ENCODE measurements at regions not wholly inside any gene's neighbourhood (a gene's known extent, or its start where the extent isn't known, plus 50 kb on each side); places are given as distances from the start of the nearest gene placed in this dataset.

DNA sequence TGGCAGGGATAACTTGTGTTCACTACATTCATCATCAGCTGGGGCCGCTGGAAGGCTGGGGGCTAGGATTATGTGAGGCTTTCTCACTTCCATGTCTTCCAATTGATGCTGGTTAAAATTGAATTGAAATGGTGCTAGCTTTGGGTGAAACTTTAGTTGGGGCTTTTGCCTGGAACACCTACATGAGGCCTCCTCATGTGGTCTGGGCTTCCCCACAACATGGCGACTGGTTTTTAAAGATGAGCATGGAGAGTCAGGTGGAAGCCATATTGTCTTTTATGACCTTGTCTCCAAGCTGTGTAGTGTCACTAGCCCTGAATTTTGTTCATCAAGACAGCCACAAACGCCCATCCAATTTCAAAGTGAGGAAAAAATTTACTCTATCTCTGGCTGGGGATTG lies 1033.9 kb downstream of the TYW1 start:
- no peak for DNase-seq
- no peaks in the 10 kb centered on the region for H3K27me3 ChIP-seq (ENCODE audit: control insufficient read depth, insufficient read depth, low read length)
- no peak overlapping the region for H3K4me3 ChIP-seq (ENCODE audit: insufficient read depth, low read depth, low read length)
- CTCF ChIA-PET: no interaction called here
- H3K4me2 ChIP-seq (ENCODE audit: low read depth, low read length): no peak overlapping the region
- H4K8ac ChIP-seq (ENCODE audit: low read depth in 2 of 2, low read length in 2 of 2): no peak overlapping the region
- no peaks in the 10 kb centered on the region for H4K20me1 ChIP-seq (ENCODE audit: insufficient read depth, low read length)
- no peaks in the 10 kb centered on the region for H3K79me1 ChIP-seq (ENCODE audit: low read depth in 1 of 2, low read length in 2 of 2)
- no peak overlapping the region for H3K18ac ChIP-seq (ENCODE audit: low read depth, low read length)
- H2AK9ac ChIP-seq (replicated peaks; ENCODE audit: low read depth, low read length, poor library complexity): no peak overlapping the region
- POLR2A ChIA-PET (ENCODE audit: unreplicated experiment): no interaction called here
- H3K14ac ChIP-seq (replicated peaks; ENCODE audit: low read depth, low read length): no peak overlapping the region
- H4K91ac ChIP-seq (ENCODE audit: insufficient read depth, low read depth, low read length): no peak overlapping the region
- H3K4me1 ChIP-seq (ENCODE audit: control insufficient read depth, insufficient read depth, low read length): no peaks in the 10 kb centered on the region
- H3K36me3 ChIP-seq (ENCODE audit: control insufficient read depth, insufficient read depth, low read length): no peaks in the 10 kb centered on the region
- intact Hi-C loops (cut with micrococcal nuclease) (no loop called here), in situ Hi-C loops (cut with MboI; ENCODE audit: low sequenced_read_pairs) (no loop called here), dilution Hi-C loops (cut with HindIII; ENCODE audit: low sequenced_read_pairs, unreplicated experiment) (no loop called here)
- no peak overlapping the region for H3K27ac ChIP-seq (ENCODE audit: insufficient read depth, low read length)
- no peak overlapping the region for H2AFZ ChIP-seq (replicated peaks; ENCODE audit: low read length, poor library complexity)
- no peak overlapping the region for H4K5ac ChIP-seq (ENCODE audit: low read depth, low read length)
- no peak overlapping the region for H3K56ac ChIP-seq (ENCODE audit: extremely low read depth, insufficient read depth, low read length)
- H2BK20ac ChIP-seq (ENCODE audit: low read depth, low read length): no peak overlapping the region
- TF ChIP-seq MAFK (IDR thresholded peaks at IDR 0.05; ENCODE audit: low read depth, low read length) (no peak), RFX5 (IDR thresholded peaks at IDR 0.05; ENCODE audit: low read depth, low read length) (no peak), POLR2A (IDR thresholded peaks at IDR 0.05; ENCODE audit: low read depth, low read length) (no peak), MXI1 (IDR thresholded peaks at IDR 0.05; ENCODE audit: borderline replicate concordance, low read depth, low read length) (no peak), RCOR1 (IDR thresholded peaks at IDR 0.05; ENCODE audit: insufficient replicate concordance, low read length) (no peak), BHLHE40 (IDR thresholded peaks at IDR 0.05; ENCODE audit: low read depth, low read length) (no peak), NFE2L2 (IDR thresholded peaks at IDR 0.05; ENCODE audit: low read depth, low read length) (no peak), USF2 (IDR thresholded peaks at IDR 0.05; ENCODE audit: low read depth, low read length) (no peak), CHD1 (IDR thresholded peaks at IDR 0.05; ENCODE audit: low read depth, low read length) (no peak), FOS (IDR thresholded peaks at IDR 0.05; ENCODE audit: low read depth, low read length) (no peak), MAZ (IDR thresholded peaks at IDR 0.05; ENCODE audit: borderline replicate concordance, low read depth, low read length) (no peak), RAD21 (IDR thresholded peaks at IDR 0.05; ENCODE audit: low read length) (no peak), SMC3 (IDR thresholded peaks at IDR 0.05; ENCODE audit: low read depth, low read length) (no peak)
- TF ChIP-seq, protein P1, sequence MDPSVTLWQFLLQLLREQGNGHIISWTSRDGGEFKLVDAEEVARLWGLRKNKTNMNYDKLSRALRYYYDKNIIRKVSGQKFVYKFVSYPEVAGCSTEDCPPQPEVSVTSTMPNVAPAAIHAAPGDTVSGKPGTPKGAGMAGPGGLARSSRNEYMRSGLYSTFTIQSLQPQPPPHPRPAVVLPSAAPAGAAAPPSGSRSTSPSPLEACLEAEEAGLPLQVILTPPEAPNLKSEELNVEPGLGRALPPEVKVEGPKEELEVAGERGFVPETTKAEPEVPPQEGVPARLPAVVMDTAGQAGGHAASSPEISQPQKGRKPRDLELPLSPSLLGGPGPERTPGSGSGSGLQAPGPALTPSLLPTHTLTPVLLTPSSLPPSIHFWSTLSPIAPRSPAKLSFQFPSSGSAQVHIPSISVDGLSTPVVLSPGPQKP (IDR thresholded peaks at IDR 0.05; ENCODE audit: borderline replicate concordance, low read depth, low read length): no peak
- H3K4ac ChIP-seq (ENCODE audit: low read depth, low read length): no peak overlapping the region
- no CpG with 5 or more reads among the region's 3 CpGs for WGBS, 2 experiments (ENCODE audit: extremely low coverage in 2 of 2, insufficient read length in 1 of 2)
- no peak for ATAC-seq (ENCODE audit: low read depth)
- H2BK120ac ChIP-seq (ENCODE audit: low read depth, low read length): no peak overlapping the region
- H3K23ac ChIP-seq (ENCODE audit: low read depth, low read length): no peak overlapping the region
- H3K9me3 ChIP-seq (ENCODE audit: control insufficient read depth, insufficient read depth, low read length): peaks cover 10% of the 10 kb centered on the region
- H3K9ac ChIP-seq (ENCODE audit: low read depth, low read length): no peak overlapping the region
- H2BK5ac ChIP-seq (ENCODE audit: low read depth, low read length, poor library complexity, severe bottlenecking): no peak overlapping the region
- no peaks in the 10 kb centered on the region for H3K9me1 ChIP-seq (ENCODE audit: insufficient read depth, low read length)
- BruUV-seq (replicated peaks): no TSS peak
- no peak overlapping the region for H2BK15ac ChIP-seq (ENCODE audit: low read depth, low read length)
- no peak overlapping the region for H2AK5ac ChIP-seq (ENCODE audit: low read depth, low read length)

Data from IMR-90 (cell line).